Fibroblast of pulmonary artery (primary cell): ENCODE measurements at regions not wholly inside any gene's neighbourhood (a gene's known extent, or its start where the extent isn't known, plus 50 kb on each side); places are given as distances from the start of the nearest gene placed in this dataset.
A peak's percentile ranks its signal among the peaks of the same experiment; 100 is the strongest.

ENCODE experiments used
- DNase-seq: peaks from one replicate; pipeline ENCODE4 v3.0.0-alpha.2; 2010; ENCODE audit warnings: low read depth
- H3K4me3 ChIP-seq: replicated peaks from 2 replicates; pipeline ENCODE4 v1.5.1; 2011; ENCODE audit warnings: low read depth, mild to moderate bottlenecking, control low read depth, low read length, moderate library complexity
- TF ChIP-seq, protein P1 (sequence below): IDR thresholded peaks from 2 replicates; pipeline ENCODE4 v1.5.1; 2011; ENCODE audit warnings: mild to moderate bottlenecking, control low read depth, low read length, inconsistent platforms; ENCODE audit errors: missing control alignments

DNA sequence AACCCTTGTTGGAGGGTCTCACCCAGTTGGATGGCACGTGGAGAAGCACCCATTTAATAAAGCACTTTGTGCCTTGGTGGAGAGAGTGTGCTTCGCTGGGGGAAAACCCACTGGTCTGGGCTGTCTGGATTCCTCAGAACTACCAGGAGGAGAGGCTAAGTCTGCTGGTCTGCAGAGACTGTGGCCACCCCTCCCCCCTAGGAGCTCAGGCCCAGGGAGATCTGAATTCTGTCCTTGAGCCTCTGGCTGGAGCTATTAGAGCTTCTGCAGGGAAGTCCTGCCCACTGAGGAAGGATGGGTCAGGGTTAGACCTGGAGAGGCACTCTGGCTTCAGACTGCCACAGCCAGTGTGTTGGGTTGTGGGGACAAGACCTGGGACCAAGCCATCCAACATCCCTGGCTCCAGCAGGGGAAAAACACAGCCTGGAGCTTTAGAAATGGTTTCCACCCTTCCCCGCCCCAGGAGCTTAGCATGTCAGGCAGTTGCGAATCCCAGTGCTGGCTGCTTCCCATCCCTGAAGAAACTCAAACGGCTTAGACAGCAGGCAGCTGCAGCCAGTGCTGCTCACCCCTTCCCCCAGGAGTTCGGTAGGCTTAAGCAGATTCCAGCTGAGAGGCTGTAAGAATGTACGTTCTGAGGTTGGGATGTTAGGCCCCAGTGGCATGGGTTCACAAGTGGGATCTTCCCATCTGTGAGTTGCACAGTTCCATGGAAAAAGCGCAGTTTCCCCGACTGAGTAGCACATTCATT lies 288.3 kb downstream of the TGFB2 start:
- TF ChIP-seq, protein P1, sequence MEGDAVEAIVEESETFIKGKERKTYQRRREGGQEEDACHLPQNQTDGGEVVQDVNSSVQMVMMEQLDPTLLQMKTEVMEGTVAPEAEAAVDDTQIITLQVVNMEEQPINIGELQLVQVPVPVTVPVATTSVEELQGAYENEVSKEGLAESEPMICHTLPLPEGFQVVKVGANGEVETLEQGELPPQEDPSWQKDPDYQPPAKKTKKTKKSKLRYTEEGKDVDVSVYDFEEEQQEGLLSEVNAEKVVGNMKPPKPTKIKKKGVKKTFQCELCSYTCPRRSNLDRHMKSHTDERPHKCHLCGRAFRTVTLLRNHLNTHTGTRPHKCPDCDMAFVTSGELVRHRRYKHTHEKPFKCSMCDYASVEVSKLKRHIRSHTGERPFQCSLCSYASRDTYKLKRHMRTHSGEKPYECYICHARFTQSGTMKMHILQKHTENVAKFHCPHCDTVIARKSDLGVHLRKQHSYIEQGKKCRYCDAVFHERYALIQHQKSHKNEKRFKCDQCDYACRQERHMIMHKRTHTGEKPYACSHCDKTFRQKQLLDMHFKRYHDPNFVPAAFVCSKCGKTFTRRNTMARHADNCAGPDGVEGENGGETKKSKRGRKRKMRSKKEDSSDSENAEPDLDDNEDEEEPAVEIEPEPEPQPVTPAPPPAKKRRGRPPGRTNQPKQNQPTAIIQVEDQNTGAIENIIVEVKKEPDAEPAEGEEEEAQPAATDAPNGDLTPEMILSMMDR = no peak
- no peak overlapping the region for H3K4me3 ChIP-seq
- no peak for DNase-seq

DNA sequence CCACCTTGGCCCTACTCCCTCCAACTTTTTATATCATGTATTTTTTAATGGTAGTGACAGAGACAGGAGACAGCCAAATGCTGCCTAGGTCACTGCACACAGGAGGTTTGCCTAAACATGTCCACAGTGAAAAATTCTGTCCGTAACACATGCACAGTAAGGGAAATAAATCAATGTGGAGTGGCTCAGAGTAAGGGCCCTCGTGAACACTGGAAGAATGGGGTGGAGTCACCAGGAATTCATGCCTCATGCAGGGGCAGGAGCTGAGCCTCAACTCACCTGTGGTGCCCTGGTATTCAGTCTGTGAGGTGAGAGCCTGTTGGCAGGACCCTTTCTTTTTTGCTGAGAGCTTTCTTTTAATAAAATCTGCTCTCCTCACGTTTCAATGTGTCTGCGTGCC lies 289.1 kb downstream of the TGFB2 start:
- no peak for DNase-seq
- no peak overlapping the region for H3K4me3 ChIP-seq
- TF ChIP-seq, protein P1 = no peak

DNA sequence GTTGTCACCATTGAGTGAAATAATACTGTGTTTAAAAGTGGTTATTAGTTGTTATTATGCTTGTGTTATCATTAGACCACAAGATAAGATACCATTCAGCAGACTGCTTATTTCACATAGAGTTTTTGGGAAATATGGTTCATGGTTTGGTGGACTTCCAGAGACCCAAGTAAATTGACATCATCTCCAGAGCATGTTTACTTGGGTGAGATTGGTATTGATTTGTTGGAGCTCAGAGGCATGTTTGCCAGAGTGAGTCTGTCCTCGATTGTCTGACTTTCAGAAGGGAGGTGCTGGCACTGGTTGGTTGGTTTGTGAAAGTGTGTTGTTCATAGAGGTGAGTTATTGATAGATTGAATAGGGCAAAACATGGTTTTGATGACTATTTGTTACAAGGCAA lies 291.4 kb downstream of the TGFB2 start:
- H3K4me3 ChIP-seq = no peak overlapping the region
- TF ChIP-seq, protein P1 = no peak
- DNase-seq = peak; percentile 60

DNA sequence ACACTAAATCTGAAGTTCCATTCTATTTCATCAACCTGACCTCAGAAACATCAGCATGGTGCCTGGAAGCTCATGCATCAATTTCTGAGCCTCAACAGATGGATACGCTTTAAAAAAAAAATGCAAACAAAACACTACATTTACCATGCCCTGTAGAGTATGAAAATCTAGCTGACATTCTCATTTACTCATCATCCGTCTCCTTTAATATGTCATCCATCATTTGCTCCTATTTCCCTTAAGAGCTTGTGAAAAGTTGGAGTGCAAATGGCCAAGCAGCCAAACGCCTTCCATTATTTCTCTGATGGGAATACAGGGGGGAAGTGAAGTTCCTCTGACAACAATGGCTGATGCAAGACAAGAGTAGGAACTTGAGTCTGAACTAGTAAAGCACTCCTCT lies 295.0 kb downstream of the TGFB2 start:
- no peak for DNase-seq
- H3K4me3 ChIP-seq = no peak overlapping the region
- TF ChIP-seq, protein P1 = no peak

DNA sequence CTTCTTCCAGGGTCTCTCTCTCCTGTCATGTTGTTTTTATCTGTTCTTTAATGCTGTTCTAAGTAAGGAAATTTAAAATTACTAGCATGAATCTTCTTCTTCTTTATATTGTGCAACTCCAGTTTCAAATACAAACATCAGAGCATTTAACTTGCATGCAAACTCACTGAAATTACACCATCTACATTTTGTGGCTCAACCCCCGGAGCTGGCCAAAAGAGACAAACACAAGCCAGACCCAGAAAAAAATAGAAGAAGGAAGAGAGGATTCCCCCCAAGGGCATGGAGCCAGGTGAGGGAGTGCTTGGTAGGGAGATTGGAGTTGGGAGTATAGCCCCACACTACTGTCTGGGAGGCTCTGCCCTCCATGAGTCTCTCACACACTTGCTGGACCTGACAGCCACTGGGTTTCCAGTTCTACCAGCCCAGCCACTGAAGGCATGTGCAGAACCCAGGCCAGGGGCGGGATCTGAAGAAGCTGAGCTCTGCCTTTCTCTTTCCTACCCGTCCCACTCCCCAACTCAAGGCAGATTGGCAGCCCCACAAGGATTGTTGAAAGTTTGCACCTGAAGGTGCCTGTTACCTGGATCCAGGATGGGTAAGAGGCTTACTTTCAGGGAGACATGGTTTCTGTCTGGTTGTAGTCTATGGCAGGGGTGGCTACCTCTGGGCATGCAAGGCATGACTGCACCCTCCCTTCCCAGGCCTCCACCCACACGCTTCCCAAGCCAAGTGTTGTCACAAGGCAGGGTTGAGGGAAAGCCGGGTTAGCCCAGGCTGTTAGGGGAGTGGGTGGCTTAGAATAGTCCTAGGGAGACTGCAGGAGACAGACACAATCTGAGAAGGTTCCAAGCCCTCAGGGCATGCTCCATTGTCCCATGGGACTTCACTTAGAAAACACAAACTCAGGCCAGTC lies 297.2 kb downstream of the TGFB2 start:
- TF ChIP-seq, protein P1 = no peak
- no peak overlapping the region for H3K4me3 ChIP-seq
- peak; percentile 69 for DNase-seq

DNA sequence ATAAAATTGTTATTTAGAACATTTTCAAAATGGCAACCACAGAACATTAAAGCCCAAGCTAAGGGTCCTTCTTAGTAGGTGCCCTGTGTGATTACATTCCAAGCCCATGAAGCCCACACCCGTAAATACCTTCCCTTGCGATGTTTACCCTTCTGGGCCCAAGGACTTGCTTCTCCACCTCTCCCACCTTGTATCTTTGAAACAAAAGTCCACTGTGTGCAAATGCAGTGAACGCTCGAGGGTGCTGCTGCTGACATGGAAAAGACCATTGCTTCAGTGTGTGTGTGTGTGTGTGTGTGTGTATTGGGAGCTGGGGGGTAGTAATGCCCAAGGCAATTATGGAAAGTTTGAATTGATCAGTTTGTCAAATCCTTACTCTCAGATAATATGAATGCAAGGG lies 298.1 kb downstream of the TGFB2 start:
- H3K4me3 ChIP-seq = no peak overlapping the region
- DNase-seq = no peak
- TF ChIP-seq, protein P1 = no peak

DNA sequence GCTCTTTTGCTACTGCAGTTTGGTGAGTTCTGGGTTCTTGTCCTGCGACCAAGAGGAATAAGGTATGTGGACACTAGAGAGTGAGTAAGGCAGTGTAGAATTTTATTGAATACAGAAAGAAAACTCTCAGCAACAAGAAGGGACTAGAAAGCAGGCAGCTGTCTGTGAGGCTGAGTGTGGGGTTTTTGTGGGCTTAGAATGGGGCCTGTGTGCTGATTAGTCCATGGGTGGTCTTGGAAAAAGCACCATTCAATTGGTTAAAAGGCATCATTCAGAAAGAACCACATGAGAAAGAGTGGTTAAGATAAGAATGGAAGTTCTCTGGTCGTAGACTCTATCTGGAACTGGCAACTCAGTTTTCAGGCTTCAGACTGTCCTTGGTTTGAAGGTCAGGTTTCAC lies 298.8 kb downstream of the TGFB2 start:
- no peak for DNase-seq
- TF ChIP-seq, protein P1 = no peak

More for the DNA sequence above, 298.8 kb downstream of the TGFB2 start:
- no peak overlapping the region for H3K4me3 ChIP-seq
